ENCODE measurements at regions not wholly inside any gene's neighbourhood (a gene's known extent, or its start where the extent isn't known, plus 50 kb on each side); places are given as distances from the start of the nearest gene placed in this dataset.

- TF ChIP-seq CTCF (conservative IDR thresholded peaks at IDR 0.05; ENCODE audit: low read depth, low read length), result no peak
- no peak for TF ChIP-seq EZH2 (IDR thresholded peaks at IDR 0.05; ENCODE audit: borderline replicate concordance, low read depth, low read length, poor library complexity, severe bottlenecking)
Measured at GRCh38 chr5:82330530-82331270, 52.5 kb upstream of the RPS23 start.

Data from A673 (cell line).